Stimulated activated CD4-positive, alpha-beta T cell treated with anti-CD3 and anti-CD28 coated beads, Interleukin-15, amount 100 ng/mL, for 48 hours (primary cell): ENCODE measurements at regions not wholly inside any gene's neighbourhood (a gene's known extent, or its start where the extent isn't known, plus 50 kb on each side); places are given as distances from the start of the nearest gene placed in this dataset.

ENCODE experiments used
- DNase-seq, 2 donors: peaks; one replicate each; pipeline ENCODE4 v3.0.0-alpha.2; 2020; ENCODE audit warnings: low read depth in 2 of 2

DNA sequence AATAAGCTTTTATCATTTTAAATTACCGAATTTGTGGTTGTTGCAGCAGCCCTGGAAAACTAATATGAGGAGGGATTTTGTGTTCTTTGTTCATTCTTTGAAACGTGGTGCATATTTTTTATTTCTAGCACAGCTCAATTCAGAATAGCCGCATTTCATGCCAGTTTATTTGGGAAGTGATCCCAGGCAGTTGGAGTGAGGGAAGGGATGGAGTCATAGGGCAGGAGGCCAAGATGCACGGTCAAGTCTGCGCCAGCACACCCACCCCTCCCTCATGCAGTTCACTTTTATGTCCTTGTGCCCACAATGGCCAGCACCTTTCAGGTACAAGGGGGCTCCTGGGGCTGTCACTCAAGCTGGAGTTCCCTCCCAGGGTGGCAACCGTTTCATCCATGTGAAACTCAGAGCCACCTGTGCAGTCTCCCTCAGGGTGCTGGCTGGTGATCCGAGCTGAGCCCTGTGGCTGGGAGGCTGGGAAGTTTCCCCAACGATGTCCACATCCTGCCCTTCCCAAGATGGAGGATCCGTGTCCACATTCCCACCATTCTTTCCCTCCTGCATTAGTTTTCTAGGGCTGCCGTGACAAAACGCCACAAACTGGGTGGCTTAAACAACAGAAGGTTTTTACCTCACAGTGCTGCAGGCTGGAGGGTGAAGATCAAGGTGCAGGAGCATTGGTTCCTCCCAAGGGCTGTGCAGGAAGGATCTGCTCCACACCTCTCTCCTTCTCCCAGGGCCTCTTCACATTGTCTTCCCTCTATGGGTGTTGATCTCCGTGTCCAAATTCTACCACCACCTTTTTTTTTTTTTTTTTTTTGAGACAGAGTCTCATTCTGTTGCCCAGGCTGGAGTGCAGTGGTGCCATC lies 68.5 kb upstream of the ITGA6 start:
- no peak for DNase-seq

DNA sequence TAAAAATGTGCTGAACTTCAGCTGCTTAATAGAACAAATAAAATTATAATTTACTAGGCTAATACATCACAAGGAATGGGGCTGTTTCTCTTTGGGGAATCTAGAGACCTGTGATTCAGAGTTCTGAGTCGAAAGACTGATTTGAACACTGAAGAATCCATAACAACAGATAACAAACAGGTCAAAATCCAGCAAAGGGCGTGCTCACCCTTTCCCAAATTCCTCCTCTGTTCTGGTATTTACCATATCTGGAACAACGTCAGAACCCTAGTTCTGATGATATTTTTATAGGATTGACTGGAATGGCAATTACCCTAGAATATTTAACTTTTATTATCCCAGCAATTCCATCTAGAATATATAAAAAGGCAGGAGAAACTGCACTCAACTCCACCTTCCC lies 66.0 kb upstream of the ITGA6 start:
- DNase-seq: no peak

DNA sequence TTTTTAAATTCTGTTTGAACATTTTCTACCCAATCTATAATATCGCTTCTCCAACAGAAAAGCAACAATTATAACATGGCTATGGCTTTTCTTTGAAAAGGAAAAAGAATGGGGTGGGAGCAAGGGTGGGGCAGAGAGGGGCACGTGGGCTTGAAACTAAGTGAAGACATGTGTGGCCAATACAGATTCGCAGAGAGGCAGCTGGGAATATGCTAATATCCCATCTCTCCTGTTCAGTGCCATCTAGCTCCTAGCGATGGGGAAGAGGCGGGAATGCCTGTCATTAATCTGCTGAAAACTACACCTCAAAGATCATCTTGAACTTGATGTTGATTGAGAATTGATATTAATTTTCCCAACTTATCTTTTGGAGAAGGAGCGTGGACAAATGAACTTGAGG lies 65.5 kb upstream of the ITGA6 start:
- DNase-seq: no peak

DNA sequence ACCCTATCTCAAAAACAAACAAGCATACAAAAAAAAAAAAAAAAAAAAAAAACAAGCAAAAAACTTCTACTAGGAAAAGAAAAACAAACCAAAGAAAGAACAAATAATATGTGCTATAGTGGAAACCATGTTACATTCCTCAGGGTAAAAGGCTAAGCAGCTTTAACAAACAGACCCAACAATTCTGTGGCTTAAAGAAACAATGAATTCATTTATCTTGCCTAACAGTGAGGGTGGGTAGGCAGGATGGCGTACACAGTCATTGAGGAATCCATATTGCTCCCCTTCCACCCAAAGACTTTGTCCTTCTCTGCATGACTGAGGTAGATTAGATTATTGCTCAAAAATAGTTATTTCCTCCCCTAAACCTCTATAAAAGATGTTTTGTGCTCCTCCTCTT lies 63.1 kb upstream of the ITGA6 start:
- DNase-seq: no peak

DNA sequence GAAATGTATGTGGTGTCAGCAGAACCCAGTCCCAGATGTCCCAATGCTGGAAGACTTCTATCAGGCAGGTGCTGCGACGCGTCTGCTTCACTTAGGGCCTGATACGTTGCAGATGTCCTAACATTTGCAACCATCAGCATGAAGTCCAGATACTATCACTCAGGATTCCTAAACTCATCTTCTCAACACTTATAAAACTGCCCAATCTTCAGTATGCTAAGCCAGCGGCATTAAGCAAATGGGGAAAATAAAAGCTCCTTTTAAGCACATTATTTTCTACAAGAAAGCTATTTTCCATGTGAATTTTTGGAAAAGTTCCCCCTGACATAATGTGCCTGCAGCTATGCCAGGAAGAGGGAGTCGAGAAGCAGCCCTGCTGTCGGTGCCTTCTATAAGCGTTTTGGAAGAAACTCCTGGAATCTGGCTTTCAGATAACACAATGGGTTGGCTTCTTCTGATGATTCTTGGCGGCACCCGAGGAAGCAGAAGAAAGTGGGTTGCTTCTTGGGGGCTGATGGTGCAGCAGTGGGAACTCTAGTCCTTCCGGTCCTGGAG lies 60.7 kb upstream of the ITGA6 start:
- no peak for DNase-seq

DNA sequence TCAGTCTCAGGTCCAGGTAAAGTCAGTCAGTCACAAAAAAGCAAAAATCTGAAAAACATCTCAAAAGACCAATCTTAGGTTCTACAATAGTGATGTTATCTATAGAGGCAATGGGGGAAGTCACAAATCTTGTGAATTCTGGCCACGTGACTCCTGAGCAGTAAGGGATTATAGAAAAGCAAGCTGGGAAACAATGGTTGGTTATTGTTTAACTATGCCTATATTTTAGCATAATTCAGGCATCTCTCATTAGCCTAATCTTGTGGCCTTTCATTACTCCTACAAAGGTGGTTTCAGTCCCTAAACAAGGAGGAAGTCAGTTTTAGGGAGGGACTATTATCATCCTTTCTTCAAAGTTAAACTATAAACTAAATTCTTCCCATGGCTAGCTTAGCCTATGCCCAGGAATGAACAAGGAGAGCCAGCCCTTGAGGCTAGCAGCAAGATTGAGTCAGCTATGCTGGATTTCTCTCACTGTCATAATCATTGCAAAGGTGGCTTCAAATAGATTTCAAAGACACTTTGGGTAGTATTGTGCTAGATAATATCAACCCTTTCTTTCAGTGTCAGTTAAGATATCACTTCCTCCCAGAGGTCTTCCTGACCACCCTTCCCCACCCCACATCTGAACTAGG lies 56.4 kb upstream of the ITGA6 start:
- no peak for DNase-seq

DNA sequence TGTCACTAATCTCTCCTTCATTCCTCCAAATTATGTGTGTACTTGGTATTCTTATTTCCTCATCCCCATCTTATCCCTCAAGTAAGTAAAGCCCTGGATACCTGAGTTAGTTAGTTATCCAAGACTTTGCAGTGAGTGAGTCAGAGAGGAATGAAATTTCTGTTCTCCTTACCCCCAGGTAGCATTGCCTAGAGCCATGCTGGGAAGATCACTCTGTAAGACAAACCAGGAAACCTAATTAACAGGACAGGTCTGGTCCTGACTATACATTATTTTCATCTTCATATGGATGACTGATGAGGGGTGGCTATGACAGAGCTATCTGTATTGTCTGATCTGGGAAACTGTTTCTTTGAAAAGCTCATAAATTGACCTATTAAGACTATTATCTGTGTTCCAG lies 55.0 kb upstream of the ITGA6 start:
- no peak for DNase-seq

DNA sequence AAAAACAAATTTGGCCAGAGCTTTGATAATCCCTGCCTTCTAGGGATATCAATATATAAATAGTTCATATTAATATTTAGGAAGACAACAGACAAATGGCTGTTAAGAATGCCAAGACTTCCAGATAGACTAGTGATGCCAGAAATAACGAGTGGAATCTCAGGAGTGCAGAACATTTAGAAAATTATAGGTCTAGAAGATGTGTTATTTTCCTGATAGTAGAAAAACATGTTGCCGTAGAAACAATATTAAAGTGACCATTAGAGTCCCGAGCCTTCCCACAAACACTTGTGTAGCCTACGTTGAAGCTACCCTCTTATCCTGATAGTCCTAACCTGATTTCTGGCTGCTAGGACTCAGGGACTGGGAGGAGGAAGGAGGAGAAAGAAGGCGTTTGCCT lies 54.3 kb upstream of the ITGA6 start:
- no peak for DNase-seq

DNA sequence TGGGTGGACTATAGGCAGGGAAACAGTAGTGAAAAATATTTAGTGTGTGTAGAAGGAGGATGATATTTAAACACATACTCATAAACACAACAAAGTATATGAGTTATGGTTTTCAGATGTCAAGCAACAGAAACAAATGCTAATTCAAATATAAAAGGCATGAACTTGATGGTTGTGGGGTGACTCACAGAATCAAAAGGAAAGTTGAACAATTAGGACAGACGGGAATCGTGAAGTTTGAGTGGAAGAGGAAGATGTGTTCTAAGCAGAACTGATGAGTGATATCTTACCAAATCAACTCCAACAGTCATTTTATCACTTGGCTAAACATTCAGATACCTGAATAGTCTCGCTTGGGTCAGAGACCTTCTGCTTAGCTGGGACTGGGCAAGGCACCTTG lies 53.6 kb upstream of the ITGA6 start:
- DNase-seq: no peak

DNA sequence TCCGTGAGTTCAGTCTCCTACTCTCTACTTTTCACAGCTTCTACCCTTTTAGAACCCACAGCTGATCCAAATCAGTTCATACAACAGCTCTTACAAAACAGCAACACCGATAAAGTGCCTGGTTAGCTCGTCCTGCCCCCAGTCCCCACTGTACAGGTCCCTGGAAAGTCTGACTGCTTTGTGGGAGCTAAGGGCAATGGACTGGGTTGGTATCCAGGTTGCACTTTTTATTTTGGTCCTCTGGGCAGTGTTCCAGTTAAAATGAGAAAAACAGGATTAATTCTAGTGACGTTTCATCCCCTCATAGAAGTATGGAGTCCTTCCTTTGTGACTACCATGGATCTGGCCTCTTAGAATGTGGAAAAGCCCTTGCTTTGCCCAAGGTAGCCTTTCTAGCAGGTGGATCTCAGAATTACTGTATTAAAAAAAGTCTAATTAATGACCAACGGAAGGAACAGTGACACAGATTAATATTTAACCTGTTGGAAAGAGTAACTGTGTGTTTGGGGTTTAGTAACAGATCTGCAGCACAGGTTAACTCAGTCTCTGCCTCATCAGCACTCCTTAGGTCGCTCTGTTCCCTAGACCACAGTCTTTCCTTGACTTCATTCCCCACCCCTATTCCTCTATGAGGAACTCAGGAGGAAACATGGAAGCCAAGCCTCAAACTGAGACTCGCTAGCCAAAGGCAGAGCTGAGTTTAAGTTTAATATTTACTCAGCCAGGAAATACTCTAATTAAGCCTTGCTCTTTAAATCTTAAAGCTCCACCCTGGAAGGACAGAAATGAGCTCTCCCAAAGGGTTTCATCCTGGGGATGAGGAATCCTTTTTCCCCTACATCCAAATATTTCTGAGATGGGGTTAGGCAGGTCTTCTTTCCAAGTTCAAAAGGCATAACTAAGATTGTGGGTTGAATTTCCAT lies 52.8 kb upstream of the ITGA6 start:
- DNase-seq: no peak

DNA sequence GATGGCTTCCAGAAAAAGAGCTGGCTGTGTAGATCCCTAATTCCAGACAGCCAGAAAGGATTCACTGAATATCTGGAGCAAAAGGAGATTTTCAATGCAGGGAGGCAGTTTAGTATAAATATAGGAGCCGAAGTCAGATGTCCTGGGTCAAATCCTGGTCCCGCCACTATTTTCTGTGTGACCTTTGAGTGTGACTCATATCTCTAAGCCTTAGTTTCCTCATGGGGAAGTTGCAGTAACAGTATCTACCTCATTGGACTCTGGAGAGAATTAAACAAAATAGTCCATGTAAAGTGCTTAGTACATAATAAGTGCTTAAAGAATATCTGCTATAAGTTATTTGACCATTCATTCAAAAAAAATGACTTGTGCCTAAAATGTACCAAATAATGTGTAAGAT lies 52.1 kb upstream of the ITGA6 start:
- DNase-seq: no peak

DNA sequence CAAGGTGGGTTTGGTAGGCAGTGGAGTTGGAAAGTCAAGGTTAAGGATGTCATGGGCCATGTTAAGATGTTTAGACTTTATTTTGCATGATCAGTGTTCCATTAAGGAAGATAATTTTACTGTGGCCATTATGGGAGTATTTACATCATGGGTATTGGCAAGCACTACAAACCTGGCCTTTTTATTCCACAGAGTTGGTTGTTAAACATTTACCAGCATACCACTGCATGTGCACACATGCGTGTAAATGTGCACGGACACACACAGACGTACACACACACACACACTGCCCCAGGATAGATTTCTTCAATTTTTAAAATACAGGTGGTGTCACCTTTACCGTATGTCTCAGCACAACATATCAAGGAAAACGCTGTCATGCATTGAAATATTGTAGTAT lies 51.4 kb upstream of the ITGA6 start:
- no peak for DNase-seq

DNA sequence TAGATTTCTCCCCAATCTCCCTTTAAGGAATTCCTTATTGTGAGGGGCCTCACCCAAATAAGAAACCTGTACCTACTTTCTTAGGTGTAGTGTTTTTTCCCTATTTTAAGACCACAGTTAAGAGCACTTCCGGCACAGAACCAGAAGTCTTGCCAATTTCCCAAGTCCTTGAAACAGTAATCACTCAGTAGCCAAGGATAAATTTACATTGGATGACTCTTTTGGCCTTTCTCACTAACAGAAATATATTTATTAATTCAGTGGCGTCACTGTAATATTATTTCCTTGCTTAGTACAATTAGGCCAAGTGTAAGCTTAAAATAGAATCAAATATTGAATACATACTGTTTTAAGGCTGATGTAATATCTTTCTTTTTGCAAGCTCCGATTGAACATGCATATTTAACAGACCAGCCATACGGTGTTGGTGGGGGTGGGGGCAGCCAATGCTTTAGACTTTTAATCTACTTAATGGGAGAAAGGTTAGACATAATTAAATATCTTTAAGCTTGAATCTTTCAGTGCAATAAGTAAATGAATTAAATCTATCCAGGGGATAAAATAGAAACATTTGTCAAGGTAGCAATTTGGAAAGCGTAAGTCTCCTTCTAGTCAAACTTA lies 50.8 kb upstream of the ITGA6 start:
- no peak for DNase-seq

DNA sequence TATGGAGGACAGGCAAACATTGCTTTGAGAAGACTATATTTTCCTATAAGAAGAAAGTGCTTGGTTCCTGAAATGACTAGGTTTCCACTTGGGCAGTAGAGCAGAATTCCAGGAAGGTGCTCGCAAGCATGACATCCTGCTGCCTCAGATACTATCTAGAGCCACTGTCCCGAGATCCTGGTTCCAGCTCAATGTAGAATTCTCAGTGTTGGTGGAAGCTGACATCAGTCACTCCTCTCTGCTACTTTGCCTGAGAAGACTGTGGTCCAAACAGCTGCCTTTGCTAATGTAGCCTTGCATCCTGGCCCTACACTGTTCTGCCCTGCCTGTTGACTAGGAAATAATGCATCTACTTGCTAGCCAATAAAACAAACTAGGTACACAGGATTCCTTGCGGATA lies 50.0 kb upstream of the ITGA6 start:
- DNase-seq: no peak
